HepG2 (cell line): ENCODE measurements at regions not wholly inside any gene's neighbourhood (a gene's known extent, or its start where the extent isn't known, plus 50 kb on each side); places are given as distances from the start of the nearest gene placed in this dataset.

ENCODE experiments used
- ATAC-seq: fragments of 200-7000 bp; cut with Tn5 transposase; 3 replicates; pipeline ENCODE4 v1.9.1; 2020; ENCODE audit warnings: mild to moderate bottlenecking, moderate library complexity
- BruUV-seq: library from RNA; stranded (reverse); fragments of 400-500 nt; replicated peaks from 2 replicates; lab custom pipeline; 2021; lab: Mats Ljungman, UMichigan
- CTCF ChIA-PET: fragments of 300-600 bp; formaldehyde crosslinking; extraction: SDS; loops from one replicate; lab custom pipeline; 2021; ENCODE audit warnings: low total read pairs, inconsistent platforms, low intra/inter-chr PET ratio; lab: Yijun Ruan, JAX
- POLR2A ChIA-PET: fragments of 350-600 bp; sonication (Branson Sonifier 250); formaldehyde crosslinking; loops from one replicate; lab custom pipeline; 2020; ENCODE audit warnings: antibody characterized with exemption, inconsistent platforms; lab: Yijun Ruan, JAX
- DNase-seq: peaks from one replicate; pipeline ENCODE4 v3.0.0-alpha.2; 2015; ENCODE audit warnings: low spot score
- FAIRE-seq: peaks from 3 replicates; lab custom pipeline; 2011; peaks lifted over from hg19 to GRCh38; lab: Jason Lieb, UNC
- H2AFZ ChIP-seq: one replicate; pipeline ENCODE4 v1.6.1; 2011; ENCODE audit warnings: low read length, inconsistent platforms
- H3K27ac ChIP-seq: fragments of 300-600 bp; 3 replicates; pipeline ENCODE4 v1.8.0; 2011; ENCODE audit warnings: mixed run types, mild to moderate bottlenecking, mixed read lengths, low read length, inconsistent platforms; ENCODE audit not compliant: insufficient read depth; ENCODE audit errors: extremely low read length
- H3K27me3 ChIP-seq, 2 experiments: fragments of 200-600 bp in 1 of 2; 2 replicates in 1 of 2; 3 replicates in 1 of 2; pipeline versions ENCODE4 v1.6.0 to v1.8.0; 2011; ENCODE audit warnings: low read length in 2 of 2, mild to moderate bottlenecking in 2 of 2, moderate library complexity in 2 of 2, inconsistent platforms in 1 of 2; ENCODE audit not compliant: insufficient read depth in 2 of 2, control insufficient read depth in 1 of 2
- H3K36me3 ChIP-seq, 2 experiments: fragments of 200-600 bp in 1 of 2; replicated peaks in 1 of 2; 2 replicates in 1 of 2; 3 replicates in 1 of 2; pipeline versions ENCODE4 v1.5.1 to v1.8.0; 2011; ENCODE audit warnings: low read length in 2 of 2, inconsistent platforms in 1 of 2; ENCODE audit not compliant: insufficient read depth in 2 of 2, control insufficient read depth in 1 of 2
- H3K4me1 ChIP-seq: 2 replicates; pipeline ENCODE4 v1.5.1; 2012; ENCODE audit warnings: low read length, inconsistent platforms; ENCODE audit not compliant: insufficient read depth
- H3K4me2 ChIP-seq: 2 replicates; pipeline ENCODE4 v1.6.0; 2011; ENCODE audit warnings: low read depth, low read length, inconsistent platforms
- H3K4me3 ChIP-seq, 3 experiments: fragments of 200-600 bp in 1 of 3; sonication (generic), shearing (Covaris generic) in 1 of 3; replicated peaks in 1 of 3; 2 replicates each; pipeline ENCODE4 v1.5.1; 2011 to 2016; ENCODE audit warnings: low read length in 3 of 3, inconsistent platforms in 2 of 3, low read depth in 2 of 3, mild to moderate bottlenecking in 2 of 3, control low read depth in 1 of 3, mixed read lengths in 1 of 3; ENCODE audit not compliant: insufficient read depth in 1 of 3
- H3K79me2 ChIP-seq: one replicate; pipeline ENCODE4 v1.6.1; 2011; ENCODE audit warnings: low read length, inconsistent platforms; ENCODE audit not compliant: insufficient read depth
- H3K9ac ChIP-seq: 2 replicates; pipeline ENCODE4 v1.6.0; 2011; ENCODE audit warnings: mild to moderate bottlenecking, low read depth, low read length, inconsistent platforms; ENCODE audit not compliant: insufficient read depth
- H3K9me3 ChIP-seq: 2 replicates; pipeline ENCODE4 v1.5.1; 2012; ENCODE audit warnings: mild to moderate bottlenecking, low read length
- H4K20me1 ChIP-seq: 2 replicates; pipeline ENCODE4 v1.6.0; 2011; ENCODE audit warnings: inconsistent platforms, mild to moderate bottlenecking, low read length, moderate library complexity; ENCODE audit not compliant: insufficient read depth
- EED ChIP-seq: sonication (generic); formaldehyde crosslinking; IDR thresholded peaks from 2 replicates; pipeline ENCODE4 v1.5.0; 2020; ENCODE audit warnings: mild to moderate bottlenecking, missing genetic modification reagents
- KDM6A ChIP-seq: IDR thresholded peaks from 2 replicates; pipeline ENCODE4 v1.6.1; 2016; ENCODE audit warnings: low read depth
- SATB2 ChIP-seq: sonication (generic); formaldehyde crosslinking; IDR thresholded peaks from 2 replicates; pipeline ENCODE4 v1.5.0; 2020; ENCODE audit warnings: missing genetic modification reagents
- SMARCE1 ChIP-seq: fragments of 450-650 bp; IDR thresholded peaks from 2 replicates; pipeline ENCODE4 v1.6.1; 2017; ENCODE audit warnings: borderline replicate concordance
- SMC3 ChIP-seq: IDR thresholded peaks from 2 replicates; pipeline ENCODE4 v1.6.1; 2011; ENCODE audit warnings: low read length, improper control_type of control experiment
- TBX3 ChIP-seq: fragments of 450-650 bp; IDR thresholded peaks from 2 replicates; pipeline ENCODE4 v1.6.1; 2017; ENCODE audit warnings: antibody characterized with exemption, mild to moderate bottlenecking, inconsistent platforms, borderline replicate concordance
- TOPORS ChIP-seq: sonication (generic); formaldehyde crosslinking; IDR thresholded peaks from 2 replicates; pipeline ENCODE4 v1.8.0; 2023; ENCODE audit warnings: mild to moderate bottlenecking, missing genetic modification reagents
- ZNF839 ChIP-seq: sonication (generic); formaldehyde crosslinking; IDR thresholded peaks from 2 replicates; pipeline ENCODE4 v1.4.0; 2020; ENCODE audit warnings: missing genetic modification reagents, mild to moderate bottlenecking, borderline replicate concordance
- whole genome bisulfite sequencing: methylation state at CpG from one replicate; pipeline ENCODE4 v1.1.6; 2017; ENCODE audit warnings: low lambda C conversion rate; 5-methylcytosine and 5-hydroxymethylcytosine counted together
- in situ Hi-C: cut with HindIII; loops from 2 replicates; pipeline ENCODE4 v1.10.0; 2017; ENCODE audit warnings: low pct_unique_long_range_greater_than_20kb; ENCODE audit not compliant: extremely low pct_ligation_motif_present
- intact Hi-C: fragments of 100-400 bp; cut with micrococcal nuclease; formaldehyde crosslinking; loops from one replicate; pipeline ENCODE4 v1.10.0; 2022; ENCODE audit not compliant: unreplicated experiment
- TF ChIP-seq, protein P1 (sequence below): sonication (generic); formaldehyde crosslinking; IDR thresholded peaks from 2 replicates; pipeline ENCODE4 v1.4.0; 2020; ENCODE audit warnings: missing genetic modification reagents, mild to moderate bottlenecking, borderline replicate concordance
- TF ChIP-seq, protein P2 (sequence below): sonication (generic); formaldehyde crosslinking; IDR thresholded peaks from 2 replicates; pipeline ENCODE4 v1.4.0; 2020; ENCODE audit warnings: missing genetic modification reagents, borderline replicate concordance
- TF ChIP-seq, protein P3 (sequence below): sonication (generic); formaldehyde crosslinking; IDR thresholded peaks from 2 replicates; pipeline ENCODE4 v1.8.1; 2023; ENCODE audit warnings: mild to moderate bottlenecking, missing genetic modification reagents
- TF ChIP-seq, protein P4 (sequence below): IDR thresholded peaks from 2 replicates; pipeline ENCODE4 v1.6.1; 2012; ENCODE audit warnings: low read depth, low read length, improper control_type of control experiment

DNA sequence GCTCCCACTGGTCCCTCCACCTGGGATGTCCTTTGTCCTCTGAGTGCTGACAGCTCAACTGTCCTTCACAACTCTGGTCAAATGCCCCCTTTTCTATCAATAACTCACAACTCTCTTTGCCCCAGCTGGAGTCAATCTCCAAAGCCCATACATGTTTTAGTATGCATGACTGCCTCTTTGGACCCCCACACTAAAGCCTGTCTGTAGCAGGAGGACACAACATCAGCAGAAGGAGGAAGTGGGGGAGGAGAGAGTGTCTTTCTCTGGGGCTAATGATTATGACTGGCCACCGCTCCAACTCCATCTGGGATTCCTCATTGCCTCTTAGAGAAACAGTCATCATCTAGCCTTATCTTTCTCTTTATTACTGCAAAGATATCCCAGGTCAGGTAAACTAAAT lies 186.6 kb upstream of the FGGY start:
- TF ChIP-seq, protein P1, sequence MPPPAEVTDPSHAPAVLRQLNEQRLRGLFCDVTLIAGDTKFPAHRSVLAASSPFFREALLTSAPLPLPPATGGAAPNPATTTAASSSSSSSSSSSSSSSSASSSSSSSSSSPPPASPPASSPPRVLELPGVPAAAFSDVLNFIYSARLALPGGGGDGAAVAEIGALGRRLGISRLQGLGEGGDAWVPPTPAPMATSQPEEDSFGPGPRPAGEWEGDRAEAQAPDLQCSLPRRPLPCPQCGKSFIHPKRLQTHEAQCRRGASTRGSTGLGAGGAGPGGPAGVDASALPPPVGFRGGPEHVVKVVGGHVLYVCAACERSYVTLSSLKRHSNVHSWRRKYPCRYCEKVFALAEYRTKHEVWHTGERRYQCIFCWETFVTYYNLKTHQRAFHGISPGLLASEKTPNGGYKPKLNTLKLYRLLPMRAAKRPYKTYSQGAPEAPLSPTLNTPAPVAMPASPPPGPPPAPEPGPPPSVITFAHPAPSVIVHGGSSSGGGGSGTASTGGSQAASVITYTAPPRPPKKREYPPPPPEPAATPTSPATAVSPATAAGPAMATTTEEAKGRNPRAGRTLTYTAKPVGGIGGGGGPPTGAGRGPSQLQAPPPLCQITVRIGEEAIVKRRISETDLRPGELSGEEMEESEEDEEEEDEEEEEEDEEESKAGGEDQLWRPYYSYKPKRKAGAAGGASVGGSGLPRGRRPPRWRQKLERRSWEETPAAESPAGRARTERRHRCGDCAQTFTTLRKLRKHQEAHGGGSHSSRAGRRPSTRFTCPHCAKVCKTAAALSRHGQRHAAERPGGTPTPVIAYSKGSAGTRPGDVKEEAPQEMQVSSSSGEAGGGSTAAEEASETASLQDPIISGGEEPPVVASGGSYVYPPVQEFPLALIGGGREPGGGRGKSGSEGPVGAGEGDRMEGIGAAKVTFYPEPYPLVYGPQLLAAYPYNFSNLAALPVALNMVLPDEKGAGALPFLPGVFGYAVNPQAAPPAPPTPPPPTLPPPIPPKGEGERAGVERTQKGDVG (CRISPR knock-in tag): no peak
- TF ChIP-seq ZNF839 (CRISPR knock-in tag): no peak
- TF ChIP-seq, protein P2, sequence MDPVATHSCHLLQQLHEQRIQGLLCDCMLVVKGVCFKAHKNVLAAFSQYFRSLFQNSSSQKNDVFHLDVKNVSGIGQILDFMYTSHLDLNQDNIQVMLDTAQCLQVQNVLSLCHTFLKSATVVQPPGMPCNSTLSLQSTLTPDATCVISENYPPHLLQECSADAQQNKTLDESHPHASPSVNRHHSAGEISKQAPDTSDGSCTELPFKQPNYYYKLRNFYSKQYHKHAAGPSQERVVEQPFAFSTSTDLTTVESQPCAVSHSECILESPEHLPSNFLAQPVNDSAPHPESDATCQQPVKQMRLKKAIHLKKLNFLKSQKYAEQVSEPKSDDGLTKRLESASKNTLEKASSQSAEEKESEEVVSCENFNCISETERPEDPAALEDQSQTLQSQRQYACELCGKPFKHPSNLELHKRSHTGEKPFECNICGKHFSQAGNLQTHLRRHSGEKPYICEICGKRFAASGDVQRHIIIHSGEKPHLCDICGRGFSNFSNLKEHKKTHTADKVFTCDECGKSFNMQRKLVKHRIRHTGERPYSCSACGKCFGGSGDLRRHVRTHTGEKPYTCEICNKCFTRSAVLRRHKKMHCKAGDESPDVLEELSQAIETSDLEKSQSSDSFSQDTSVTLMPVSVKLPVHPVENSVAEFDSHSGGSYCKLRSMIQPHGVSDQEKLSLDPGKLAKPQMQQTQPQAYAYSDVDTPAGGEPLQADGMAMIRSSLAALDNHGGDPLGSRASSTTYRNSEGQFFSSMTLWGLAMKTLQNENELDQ (CRISPR knock-in tag): no peak
- TF ChIP-seq KDM6A: no peak
- no peak for TF ChIP-seq SMARCE1
- TF ChIP-seq TOPORS (CRISPR knock-in tag): no peak
- TF ChIP-seq, protein P3, sequence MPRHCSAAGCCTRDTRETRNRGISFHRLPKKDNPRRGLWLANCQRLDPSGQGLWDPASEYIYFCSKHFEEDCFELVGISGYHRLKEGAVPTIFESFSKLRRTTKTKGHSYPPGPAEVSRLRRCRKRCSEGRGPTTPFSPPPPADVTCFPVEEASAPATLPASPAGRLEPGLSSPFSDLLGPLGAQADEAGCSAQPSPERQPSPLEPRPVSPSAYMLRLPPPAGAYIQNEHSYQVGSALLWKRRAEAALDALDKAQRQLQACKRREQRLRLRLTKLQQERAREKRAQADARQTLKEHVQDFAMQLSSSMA (CRISPR knock-in tag): no peak
- TF ChIP-seq SATB2: no peak
- no peak for TF ChIP-seq EED (CRISPR knock-in tag)
- no peak for TF ChIP-seq TBX3
- TF ChIP-seq SMC3: no peak
- TF ChIP-seq, protein P4, sequence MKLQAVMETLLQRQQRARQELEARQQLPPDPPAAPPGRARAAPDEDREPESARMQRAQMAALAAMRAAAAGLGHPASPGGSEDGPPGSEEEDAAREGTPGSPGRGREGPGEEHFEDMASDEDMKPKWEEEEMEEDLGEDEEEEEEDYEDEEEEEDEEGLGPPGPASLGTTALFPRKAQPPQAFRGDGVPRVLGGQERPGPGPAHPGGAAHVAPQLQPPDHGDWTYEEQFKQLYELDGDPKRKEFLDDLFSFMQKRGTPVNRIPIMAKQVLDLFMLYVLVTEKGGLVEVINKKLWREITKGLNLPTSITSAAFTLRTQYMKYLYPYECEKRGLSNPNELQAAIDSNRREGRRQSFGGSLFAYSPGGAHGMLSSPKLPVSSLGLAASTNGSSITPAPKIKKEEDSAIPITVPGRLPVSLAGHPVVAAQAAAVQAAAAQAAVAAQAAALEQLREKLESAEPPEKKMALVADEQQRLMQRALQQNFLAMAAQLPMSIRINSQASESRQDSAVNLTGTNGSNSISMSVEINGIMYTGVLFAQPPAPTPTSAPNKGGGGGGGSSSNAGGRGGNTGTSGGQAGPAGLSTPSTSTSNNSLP: no peak
- WGBS: 100% methylated on average over 1 of the region's 1 CpG
- Histone ChIP-seq H3K4me2 (no peak overlapping the region), H3K9me3 (no peaks in the 10 kb centered on the region), H3K27me3 (peaks cover 0 to 29% of the 10 kb centered on the region in 2 experiments; a peak in 2 of 5 replicates), H3K4me3 (no peak overlapping the region), H2AFZ (no peak overlapping the region), H3K4me1 (no peaks in the 10 kb centered on the region), H3K79me2 (no peaks in the 10 kb centered on the region), H3K36me3 (no peaks in the 10 kb centered on the region), H3K27ac (no peak overlapping the region), H4K20me1 (no peaks in the 10 kb centered on the region), H3K9ac (no peak overlapping the region)
- ChIA-PET POLR2A (no interaction called here), CTCF (no interaction called here)
- ATAC-seq (no peak), DNase-seq (no peak), FAIRE-seq (no peak)
- intact Hi-C loops (no loop called here), in situ Hi-C loops (no loop called here)
- no TSS peak for BruUV-seq
